H1 (cell line): ENCODE measurements at regions not wholly inside any gene's neighbourhood (a gene's known extent, or its start where the extent isn't known, plus 50 kb on each side); places are given as distances from the start of the nearest gene placed in this dataset.

Experiments used
- CTCF ChIA-PET: fragments of 300-600 bp; sonication (Branson Sonifier 250); formaldehyde crosslinking; loops from one replicate; lab custom pipeline; 2021; ENCODE audit not compliant: partially characterized antibody; lab: Charles Lee
- POLR2A ChIA-PET: fragments of 300-600 bp; sonication (Branson Sonifier 250); formaldehyde crosslinking; loops from one replicate; lab custom pipeline; 2021; ENCODE audit warnings: inconsistent platforms; ENCODE audit not compliant: partially characterized antibody; lab: Charles Lee
- DNase-seq, 2 experiments: peaks; one replicate each; pipeline versions ENCODE4 v3.0.0 to v3.0.0-alpha.2; 2010 to 2022; ENCODE audit warnings: low spot score in 2 of 2, low read depth in 1 of 2, mixed read lengths in 1 of 2
- FAIRE-seq: peaks from 2 replicates; lab custom pipeline; 2011; peaks lifted over from hg19 to GRCh38; lab: Jason Lieb, UNC
- H2AFZ ChIP-seq: 2 replicates; pipeline ENCODE4 v1.8.1; 2012; ENCODE audit warnings: low read length, inconsistent platforms
- H2AK5ac ChIP-seq: 2 replicates; pipeline ENCODE4 v1.6.1; 2013; ENCODE audit warnings: low read depth, low read length
- H2BK120ac ChIP-seq: replicated peaks from 2 replicates; pipeline ENCODE3; 2013; ENCODE audit warnings: low read depth, low read length, inconsistent platforms
- H2BK12ac ChIP-seq: 2 replicates; pipeline ENCODE4 v1.6.1; 2013; ENCODE audit warnings: low read depth, low read length
- H2BK15ac ChIP-seq: 2 replicates; pipeline ENCODE4 v1.6.1; 2013; ENCODE audit warnings: low read length
- H2BK20ac ChIP-seq: 2 replicates; pipeline ENCODE4 v1.6.1; 2013; ENCODE audit warnings: low read length
- H2BK5ac ChIP-seq: 2 replicates; pipeline ENCODE4 v1.6.1; 2013; ENCODE audit warnings: low read depth, low read length
- H3K14ac ChIP-seq: 2 replicates; pipeline ENCODE4 v1.6.1; 2013; ENCODE audit warnings: inconsistent platforms; ENCODE audit not compliant: insufficient read length
- H3K18ac ChIP-seq: 2 replicates; pipeline ENCODE4 v1.6.1; 2013; ENCODE audit warnings: low read length; ENCODE audit errors: extremely low read depth
- H3K23ac ChIP-seq: 2 replicates; pipeline ENCODE4 v1.6.1; 2013; ENCODE audit warnings: inconsistent platforms; ENCODE audit not compliant: insufficient read length
- H3K23me2 ChIP-seq: 2 replicates; pipeline ENCODE4 v1.6.1; 2013; ENCODE audit warnings: low read depth, low read length
- H3K27ac ChIP-seq: 2 replicates; pipeline ENCODE4 v1.6.1; 2011; ENCODE audit warnings: low read depth, low read length, inconsistent platforms
- H3K27me3 ChIP-seq, 4 experiments: replicated peaks in 1 of 4; 1 replicate in 1 of 4; 2 replicates in 3 of 4; pipeline versions ENCODE4 v1.6.1 to v1.8.1; 2011 to 2013; ENCODE audit warnings: low read length in 3 of 4, mild to moderate bottlenecking in 3 of 4, inconsistent platforms in 2 of 4, mixed read lengths in 2 of 4, moderate library complexity in 1 of 4; ENCODE audit not compliant: control insufficient read depth in 3 of 4, insufficient read depth in 3 of 4; ENCODE audit errors: extremely low read depth in 1 of 4
- H3K36me3 ChIP-seq, 4 experiments: 2 replicates each; pipeline versions ENCODE4 v1.6.1 to v1.8.1; 2011 to 2013; ENCODE audit warnings: mild to moderate bottlenecking in 4 of 4, low read length in 3 of 4, moderate library complexity in 2 of 4, control low read depth in 1 of 4, inconsistent platforms in 1 of 4; ENCODE audit not compliant: insufficient read depth in 4 of 4, control insufficient read depth in 2 of 4
- H3K4ac ChIP-seq: replicated peaks from 2 replicates; pipeline ENCODE3; 2013; ENCODE audit warnings: low read length, low read depth, mixed read lengths, inconsistent platforms; ENCODE audit not compliant: insufficient read length
- H3K4me1 ChIP-seq, 4 experiments: replicated peaks in 1 of 4; 1 replicate in 1 of 4; 2 replicates in 3 of 4; pipeline versions ENCODE4 v1.6.1 to v1.8.1; 2011 to 2013; ENCODE audit warnings: low read length in 3 of 4, inconsistent platforms in 2 of 4, mixed read lengths in 1 of 4; ENCODE audit not compliant: insufficient read depth in 4 of 4, control insufficient read depth in 3 of 4
- H3K4me2 ChIP-seq, 2 experiments: 2 replicates each; pipeline versions ENCODE4 v1.6.1 to v1.8.1; 2011 to 2013; ENCODE audit warnings: low read depth in 2 of 2, low read length in 2 of 2, control low read depth in 1 of 2, inconsistent platforms in 1 of 2, mild to moderate bottlenecking in 1 of 2; ENCODE audit not compliant: insufficient read depth in 1 of 2
- H3K4me3 ChIP-seq, 4 experiments: fragments of 200-600, 300-600 bp in 1 of 4; sonication (generic), shearing (Covaris generic), sonication (Bioruptor Twin) in 1 of 4; 2 replicates each; pipeline versions ENCODE4 v1.5.1 to v1.8.1; 2011 to 2016; ENCODE audit warnings: low read length in 4 of 4, low read depth in 3 of 4, control low read depth in 2 of 4, inconsistent platforms in 2 of 4, mild to moderate bottlenecking in 2 of 4, mixed read lengths in 1 of 4, moderate library complexity in 1 of 4; ENCODE audit not compliant: insufficient read depth in 2 of 4; ENCODE audit errors: extremely low read depth in 1 of 4
- H3K56ac ChIP-seq: replicated peaks from 2 replicates; pipeline ENCODE3; 2013; ENCODE audit warnings: low read depth, mild to moderate bottlenecking, mixed read lengths, low read length, inconsistent platforms; ENCODE audit not compliant: insufficient read length
- H3K79me1 ChIP-seq: 2 replicates; pipeline ENCODE4 v1.6.1; 2013; ENCODE audit warnings: low read depth, low read length, control low read depth
- H3K79me2 ChIP-seq, 2 experiments: 2 replicates each; pipeline versions ENCODE4 v1.6.1 to v1.8.1; 2012 to 2013; ENCODE audit warnings: low read length in 2 of 2, mild to moderate bottlenecking in 2 of 2, inconsistent platforms in 1 of 2; ENCODE audit not compliant: insufficient read depth in 2 of 2, control insufficient read depth in 1 of 2
- H3K9ac ChIP-seq, 4 experiments: replicated peaks in 1 of 4; 1 replicate in 1 of 4; 2 replicates in 3 of 4; pipeline versions ENCODE4 v1.6.1 to v1.8.1; 2011 to 2013; ENCODE audit warnings: low read depth in 3 of 4, low read length in 3 of 4, control low read depth in 2 of 4, mild to moderate bottlenecking in 2 of 4, moderate library complexity in 2 of 4, inconsistent platforms in 1 of 4; ENCODE audit errors: extremely low read depth in 1 of 4
- H3K9me3 ChIP-seq, 2 experiments: 2 replicates each; pipeline versions ENCODE4 v1.6.1 to v1.8.1; 2012 to 2013; ENCODE audit warnings: mild to moderate bottlenecking in 2 of 2, moderate library complexity in 2 of 2, control low read depth in 1 of 2, inconsistent platforms in 1 of 2, low read depth in 1 of 2, low read length in 1 of 2, mixed read lengths in 1 of 2; ENCODE audit not compliant: insufficient read depth in 2 of 2
- H4K20me1 ChIP-seq, 2 experiments: replicated peaks in 1 of 2; 2 replicates each; pipeline versions ENCODE3 to v1.8.1; 2011 to 2013; ENCODE audit warnings: inconsistent platforms in 2 of 2, low read length in 2 of 2, mild to moderate bottlenecking in 1 of 2; ENCODE audit not compliant: insufficient read depth in 2 of 2, control insufficient read depth in 1 of 2
- H4K5ac ChIP-seq: 2 replicates; pipeline ENCODE4 v1.6.1; 2013; ENCODE audit warnings: low read length, low read depth, mixed read lengths, inconsistent platforms; ENCODE audit not compliant: insufficient read length
- H4K8ac ChIP-seq: 2 replicates; pipeline ENCODE4 v1.8.0; 2013; ENCODE audit warnings: mild to moderate bottlenecking, moderate library complexity, low read length, inconsistent platforms; ENCODE audit not compliant: insufficient read depth; ENCODE audit errors: extremely low read depth
- H4K91ac ChIP-seq: replicated peaks from 2 replicates; pipeline ENCODE3; 2013; ENCODE audit warnings: low read length, mixed read lengths, inconsistent platforms; ENCODE audit not compliant: insufficient read length
- ATF2 ChIP-seq: IDR thresholded peaks from 2 replicates; pipeline ENCODE4 v1.6.1; 2012; ENCODE audit warnings: low read length, inconsistent platforms
- BACH1 ChIP-seq: IDR thresholded peaks from 2 replicates; pipeline ENCODE4 v1.6.1; 2012; ENCODE audit warnings: low read length, improper control_type of control experiment
- CTCF ChIP-seq, 3 experiments: IDR thresholded peaks; 1 replicate in 2 of 3; 2 replicates in 1 of 3; pipeline versions ENCODE4 v1.5.1 to v1.6.1; 2011; ENCODE audit warnings: low read length in 3 of 3, mild to moderate bottlenecking in 3 of 3, inconsistent platforms in 2 of 3, low read depth in 1 of 3, moderate library complexity in 1 of 3; ENCODE audit not compliant: insufficient read depth in 1 of 3; ENCODE audit errors: control extremely low read depth in 1 of 3
- EGR1 ChIP-seq: IDR thresholded peaks from 2 replicates; pipeline ENCODE4 v1.6.1; 2011; ENCODE audit warnings: low read depth, low read length, borderline replicate concordance
- KDM1A ChIP-seq: fragments of 200-600, 300-600 bp; sonication (generic); IDR thresholded peaks from 2 replicates; pipeline ENCODE4 v1.7.1; 2016; ENCODE audit warnings: mild to moderate bottlenecking, low read length, borderline replicate concordance
- KDM5A ChIP-seq: fragments of 200-600 bp; IDR thresholded peaks from 2 replicates; pipeline ENCODE4 v1.7.1; 2012; ENCODE audit warnings: mild to moderate bottlenecking, low read length, inconsistent platforms, mixed read lengths
- NRF1 ChIP-seq: IDR thresholded peaks from 2 replicates; pipeline ENCODE4 v1.6.1; 2011; ENCODE audit warnings: mild to moderate bottlenecking, low read depth, low read length, improper control_type of control experiment
- POLR2A ChIP-seq, 2 experiments: IDR thresholded peaks; 1 replicate in 1 of 2; 2 replicates in 1 of 2; pipeline ENCODE4 v1.6.1; 2011; ENCODE audit warnings: low read depth in 2 of 2, low read length in 2 of 2, mild to moderate bottlenecking in 2 of 2; ENCODE audit errors: control extremely low read depth in 1 of 2
- SP2 ChIP-seq: IDR thresholded peaks from 2 replicates; pipeline ENCODE4 v1.6.1; 2012; ENCODE audit warnings: mild to moderate bottlenecking, low read length, inconsistent platforms
- ZNF274 ChIP-seq: IDR thresholded peaks from 2 replicates; pipeline ENCODE4 v1.7.0; 2012; ENCODE audit warnings: low read length, borderline replicate concordance; ENCODE audit errors: extremely low read depth
- WGBS, 2 experiments: shearing (Covaris generic) in 1 of 2; methylation state at CpG; one replicate each; pipeline versions ENCODE4 v1.1.6 to v1.1.7; 2013 to 2015; ENCODE audit warnings: low lambda C conversion rate in 2 of 2, mixed read lengths in 2 of 2, inconsistent platforms in 1 of 2, low coverage in 1 of 2, missing lambda C conversion rate in 1 of 2; ENCODE audit not compliant: insufficient replicate concordance in 2 of 2, insufficient coverage in 1 of 2, insufficient read length in 1 of 2; ENCODE audit errors: extremely low coverage in 1 of 2, missing lambda C conversion rate in 1 of 2; 5-methylcytosine and 5-hydroxymethylcytosine counted together

- Histone ChIP-seq H3K36me3 (no peaks in the 10 kb centered on the region), H3K23me2 (no peaks in the 10 kb centered on the region), H4K8ac (no peak overlapping the region), H2BK5ac (no peak overlapping the region), H3K79me1 (peaks cover 2% of the 10 kb centered on the region; the same call in 1 of the 2 replicates), H2BK120ac (no peak overlapping the region), H3K56ac (no peak overlapping the region), H4K5ac (no peak overlapping the region), H3K79me2 (no peaks in the 10 kb centered on the region), H2BK20ac (no peak overlapping the region), H2AFZ (no peak overlapping the region), H3K4me2 (no peak overlapping the region), H2AK5ac (no peak overlapping the region), H4K20me1 (peaks cover 0 to 1% of the 10 kb centered on the region in 2 experiments), H2BK15ac (no peak overlapping the region), H3K14ac (no peak overlapping the region), H3K9me3 (no peaks in the 10 kb centered on the region), H3K27me3 (no peaks in the 10 kb centered on the region), H3K27ac (no peak overlapping the region), H3K4ac (no peak overlapping the region), H4K91ac (no peak overlapping the region), H3K18ac (no peak overlapping the region), H3K23ac (no peak overlapping the region), H3K9ac (no peak overlapping the region), H3K4me1 (no peaks in the 10 kb centered on the region), H2BK12ac (no peak overlapping the region), H3K4me3 (no peak overlapping the region)
- 89% methylated on average over 2 of the region's 2 CpGs; no CpG with 5 or more reads in 1 of the 2 experiments for WGBS, 2 experiments
- CTCF ChIA-PET, result interaction anchor here (0.9 kb wide), 1 partner anchor 89 kb away, joined by 3 read pairs; no protein-coding TSS in a partner anchor
- POLR2A ChIA-PET, result no interaction called here
- FAIRE-seq (no peak), DNase-seq (no peak)
- no peak for TF ChIP-seq KDM5A
- TF ChIP-seq NRF1, result no peak
- TF ChIP-seq CTCF (IDR thresholded peaks at IDR 0.05; ENCODE audit: control extremely low read depth in 1 of 3, insufficient read depth in 1 of 3, low read depth in 1 of 3, low read length in 3 of 3), result no peak
- TF ChIP-seq BACH1, result no peak
- TF ChIP-seq EGR1, result no peak
- TF ChIP-seq ZNF274, result no peak
- TF ChIP-seq POLR2A (IDR thresholded peaks at IDR 0.05; ENCODE audit: control extremely low read depth in 1 of 2, low read depth in 2 of 2, low read length in 2 of 2), result no peak
- TF ChIP-seq ATF2, result no peak
- TF ChIP-seq SP2, result no peak
- no peak for TF ChIP-seq KDM1A
Observed at GRCh38 chr6:76768556-76768955, 694.7 kb downstream of the HTR1B start.
